TTC549 (cell line): ENCODE measurements at regions not wholly inside any gene's neighbourhood (a gene's known extent, or its start where the extent isn't known, plus 50 kb on each side); places are given as distances from the start of the nearest gene placed in this dataset.

Experiments used
- FAIRE-seq: peaks from 2 replicates; lab custom pipeline; 2012; peaks lifted over from hg19 to GRCh38; lab: Jason Lieb, UNC

DNA sequence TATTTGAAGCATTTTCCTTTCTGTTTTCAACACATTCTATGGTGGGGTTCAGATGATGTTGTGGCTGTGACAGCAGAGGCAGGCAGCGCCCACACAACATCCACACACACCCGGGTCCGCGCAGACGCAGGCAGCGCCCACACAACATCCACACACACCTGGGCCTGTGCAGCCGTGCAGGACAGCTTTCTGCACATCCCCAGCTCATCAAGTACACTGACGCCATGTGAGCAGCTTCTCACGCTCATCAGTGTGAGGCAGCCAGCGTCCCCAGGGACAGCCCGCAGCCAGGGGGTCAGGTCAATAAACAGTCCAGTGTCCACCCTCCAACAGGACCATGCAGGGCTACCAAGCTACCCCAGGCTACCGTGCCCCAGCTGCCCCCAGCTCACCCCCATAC lies 272.8 kb upstream of the TCERG1L start:
- no peak for FAIRE-seq

DNA sequence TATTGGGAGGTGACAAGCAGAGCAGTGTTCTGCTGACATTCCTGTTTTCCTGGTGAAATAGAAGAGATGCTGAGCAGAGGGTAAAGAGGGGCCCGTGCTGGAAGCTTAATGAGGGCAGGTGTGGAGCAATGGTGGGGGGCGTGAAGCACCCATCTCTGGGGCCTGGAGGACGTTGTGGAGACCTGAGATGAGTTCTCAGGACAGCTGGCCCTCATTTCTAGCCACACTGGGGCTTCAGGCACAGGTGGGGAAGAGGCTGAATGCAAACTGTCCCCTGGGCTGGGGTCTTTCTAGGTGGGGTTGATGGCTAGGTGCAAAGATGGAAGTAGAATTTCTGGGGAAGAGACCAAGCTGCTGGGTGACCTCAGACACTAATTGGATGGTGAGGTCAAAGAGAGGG lies 274.2 kb upstream of the TCERG1L start:
- no peak for FAIRE-seq

DNA sequence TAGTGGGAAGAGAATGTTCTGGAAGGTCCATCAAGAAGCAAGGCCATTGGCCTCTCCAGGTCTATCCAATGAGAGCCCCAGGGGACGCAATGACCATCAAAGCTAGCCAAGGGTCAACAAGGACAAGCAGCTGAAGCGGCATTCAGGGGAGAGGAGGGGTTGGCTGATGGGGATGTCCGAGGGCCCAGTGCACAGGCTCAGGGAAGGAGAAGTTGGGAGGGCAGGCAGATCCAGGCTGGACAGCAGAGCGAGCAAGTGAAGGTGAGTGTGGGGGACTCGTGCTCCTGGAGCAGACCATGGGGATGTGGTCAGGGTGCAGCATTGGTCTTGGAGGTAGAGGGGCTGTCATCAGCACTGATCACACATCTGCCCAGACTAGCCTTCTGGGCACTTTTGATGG lies 275.4 kb upstream of the TCERG1L start:
- no peak for FAIRE-seq

DNA sequence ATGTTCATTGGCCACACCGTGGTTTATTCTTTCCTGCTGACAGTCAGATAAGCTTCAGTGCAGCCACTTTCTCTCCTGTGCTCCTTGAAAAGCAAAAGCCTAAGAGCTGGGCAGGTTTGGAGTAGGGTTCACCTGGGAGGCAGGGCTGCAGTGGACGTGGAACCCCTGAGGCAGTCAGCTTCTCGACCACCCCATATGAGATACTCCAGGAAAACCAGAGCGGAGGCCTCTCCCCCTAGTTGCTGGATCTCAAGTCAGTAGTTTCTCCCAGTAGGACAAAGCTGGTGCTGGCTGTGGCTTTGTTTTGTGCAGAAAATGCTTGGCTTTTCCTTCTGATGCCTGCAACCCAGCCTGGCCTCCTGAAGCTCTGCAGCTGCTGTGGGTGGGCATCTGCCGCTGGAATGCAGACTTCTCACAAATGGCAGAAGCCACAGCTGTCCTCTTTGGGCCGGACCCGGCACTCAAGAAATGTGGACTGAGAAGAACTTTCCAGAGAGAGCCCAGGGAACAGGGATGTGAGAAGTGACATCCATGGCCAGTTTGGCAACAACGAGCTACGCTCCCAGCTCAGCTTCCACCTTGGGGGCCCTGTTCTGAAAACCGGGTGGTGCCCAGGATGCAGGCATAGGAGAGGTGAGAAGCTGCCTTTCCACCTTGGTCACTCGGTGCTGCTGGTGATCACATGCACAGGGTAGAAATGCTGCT lies 276.6 kb upstream of the TCERG1L start:
- no peak for FAIRE-seq

DNA sequence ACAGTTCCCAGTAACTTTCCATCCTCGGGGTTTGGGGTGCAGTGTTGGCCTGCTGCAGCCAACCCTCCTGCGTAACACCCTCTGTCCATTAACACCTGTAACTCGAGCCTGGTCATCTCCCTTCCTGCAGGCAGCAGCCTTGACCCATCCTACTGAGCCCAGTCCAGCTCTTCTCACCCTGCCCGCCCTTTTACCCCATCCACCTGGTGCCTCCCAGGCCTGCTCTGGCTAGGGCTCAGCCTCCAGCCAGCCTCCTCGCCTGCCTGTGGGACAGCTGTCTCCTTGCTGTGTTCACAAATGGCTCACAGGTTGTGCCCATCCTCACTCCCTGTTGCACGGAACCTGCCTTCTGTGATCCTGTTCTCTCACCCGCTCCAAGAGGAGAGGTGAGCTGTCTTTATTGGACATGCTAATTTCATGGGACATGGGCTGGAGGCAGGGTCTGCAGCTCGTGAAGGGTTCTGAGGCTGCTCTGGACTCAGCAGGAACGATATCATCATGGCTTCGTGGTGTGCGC lies 277.2 kb upstream of the TCERG1L start:
- no peak for FAIRE-seq

DNA sequence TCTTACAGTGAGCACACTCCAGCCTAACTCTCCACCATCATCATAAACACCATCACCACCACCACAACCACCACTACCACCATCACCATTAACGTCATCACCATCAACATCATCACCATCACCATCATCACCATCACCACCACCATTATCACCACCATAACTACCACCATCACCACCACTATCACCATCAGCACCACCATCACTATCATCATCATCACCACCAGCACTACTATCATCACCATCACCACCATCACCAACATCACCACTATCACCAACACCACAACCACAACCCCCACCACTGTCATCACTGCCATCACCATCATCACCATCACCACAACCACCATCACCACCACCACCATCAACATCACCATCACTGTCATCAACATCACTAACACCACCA lies 279.0 kb upstream of the TCERG1L start:
- FAIRE-seq, result no peak

DNA sequence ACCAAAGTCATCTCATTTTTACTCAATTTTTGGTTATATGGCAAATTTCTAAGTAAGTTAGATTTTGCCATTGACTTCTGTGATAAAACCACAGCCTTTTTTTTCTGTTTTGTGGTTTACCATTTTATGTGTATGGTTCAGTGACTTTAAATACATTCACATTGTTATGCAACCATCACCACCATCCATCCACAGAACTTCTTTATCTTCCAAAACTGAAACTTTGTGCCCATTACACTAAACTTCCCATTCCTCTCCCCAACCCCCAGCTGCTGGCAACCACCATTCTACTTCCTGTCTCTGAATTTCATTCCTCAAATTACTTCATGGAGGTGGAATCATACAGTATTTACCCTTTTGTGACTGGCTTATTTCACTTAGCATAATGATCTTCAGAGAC lies 280.4 kb upstream of the TCERG1L start:
- FAIRE-seq, result no peak

DNA sequence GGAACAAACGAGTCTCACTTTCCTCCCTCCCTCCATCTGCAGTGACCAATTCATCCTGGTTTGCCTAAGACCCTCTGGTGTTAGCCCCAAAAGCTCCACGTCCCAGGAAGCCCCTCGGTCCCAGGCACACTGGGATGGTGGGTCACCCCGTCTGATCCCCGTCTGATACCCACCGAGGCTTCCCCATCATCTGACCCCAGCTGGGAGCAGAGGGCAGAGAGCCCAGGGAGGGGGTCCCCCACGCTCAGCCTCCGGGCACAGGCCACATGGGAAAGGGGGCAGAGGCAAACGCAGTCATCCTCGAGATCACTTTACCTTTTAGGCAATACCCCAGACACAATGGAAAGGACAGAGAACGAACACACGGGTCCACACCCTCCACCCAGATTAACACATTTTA lies 291.6 kb upstream of the PPP2R2D start:
- FAIRE-seq, result no peak

DNA sequence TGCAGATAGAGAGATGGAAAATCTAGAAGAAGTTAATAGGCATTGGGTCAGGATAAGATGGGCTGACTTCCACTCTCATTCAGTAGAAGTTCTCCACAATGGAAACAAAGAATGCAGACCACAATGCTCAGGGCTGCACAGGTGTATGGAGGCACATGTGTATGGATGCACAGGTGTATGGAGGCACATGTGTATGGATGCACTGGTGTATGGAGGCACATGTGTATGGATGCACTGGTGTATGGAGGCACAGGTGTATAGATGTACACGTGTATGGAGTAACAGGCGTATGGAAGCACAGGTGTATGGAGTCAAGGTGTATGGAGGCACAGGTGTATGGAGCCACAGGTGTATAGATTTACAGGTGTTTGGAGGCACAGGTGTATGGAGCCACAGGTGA lies 285.7 kb upstream of the PPP2R2D start:
- no peak for FAIRE-seq

DNA sequence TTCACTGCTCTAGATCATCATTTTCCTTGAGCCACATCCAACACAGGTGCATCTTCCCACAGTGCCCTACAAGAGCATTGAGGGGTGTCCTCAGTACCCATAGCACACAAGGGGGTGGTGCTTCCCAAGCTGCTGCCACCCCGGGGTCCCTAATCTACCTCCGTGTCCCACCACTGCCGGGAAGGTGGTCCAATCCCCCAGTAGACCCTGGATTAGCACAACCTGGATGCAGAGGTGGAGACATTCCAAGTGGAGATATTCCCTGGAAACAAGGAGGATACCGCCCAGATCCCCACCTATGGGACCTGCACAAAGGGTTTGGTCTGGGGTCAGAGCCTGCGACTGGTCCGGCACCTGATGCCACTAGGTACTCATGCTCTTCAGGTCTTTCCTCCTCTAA lies 284.8 kb upstream of the PPP2R2D start:
- no peak for FAIRE-seq

DNA sequence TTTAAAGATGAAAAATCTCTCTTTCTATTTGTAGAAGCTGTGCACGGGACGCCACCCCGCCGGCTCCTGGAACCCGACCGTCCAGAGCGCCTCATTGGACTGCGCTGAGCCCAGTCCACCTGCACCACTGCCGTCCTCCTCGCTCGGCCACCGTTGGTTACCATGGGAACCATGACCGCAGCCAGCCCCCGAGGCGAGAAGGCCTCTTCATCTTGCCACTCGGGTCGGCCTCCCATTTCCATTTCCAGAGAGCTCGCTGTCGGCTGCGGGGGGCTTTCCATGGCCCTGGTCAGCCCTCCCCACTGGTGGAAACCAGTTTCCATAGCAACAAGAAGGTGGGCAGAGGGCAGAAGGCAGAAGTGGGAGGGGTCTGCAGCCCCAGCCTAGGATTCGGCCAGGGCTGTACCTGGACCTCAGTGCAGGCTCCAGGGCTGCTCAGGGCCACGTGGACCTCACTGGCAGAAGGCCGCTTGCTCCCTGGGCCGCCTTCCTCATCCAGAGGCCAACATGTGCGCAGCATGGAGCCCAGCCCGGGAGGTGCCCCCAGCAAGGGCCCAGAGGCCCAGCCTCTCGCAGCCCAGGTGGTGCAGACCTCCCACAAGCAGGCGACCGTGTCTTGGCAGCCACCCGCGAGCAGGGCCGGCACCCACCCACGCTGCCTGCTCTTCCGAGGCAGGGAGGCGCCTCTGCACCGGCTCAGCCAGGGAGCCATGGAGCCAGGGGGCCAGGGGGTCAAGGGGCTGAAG lies 283.5 kb upstream of the PPP2R2D start:
- no peak for FAIRE-seq

DNA sequence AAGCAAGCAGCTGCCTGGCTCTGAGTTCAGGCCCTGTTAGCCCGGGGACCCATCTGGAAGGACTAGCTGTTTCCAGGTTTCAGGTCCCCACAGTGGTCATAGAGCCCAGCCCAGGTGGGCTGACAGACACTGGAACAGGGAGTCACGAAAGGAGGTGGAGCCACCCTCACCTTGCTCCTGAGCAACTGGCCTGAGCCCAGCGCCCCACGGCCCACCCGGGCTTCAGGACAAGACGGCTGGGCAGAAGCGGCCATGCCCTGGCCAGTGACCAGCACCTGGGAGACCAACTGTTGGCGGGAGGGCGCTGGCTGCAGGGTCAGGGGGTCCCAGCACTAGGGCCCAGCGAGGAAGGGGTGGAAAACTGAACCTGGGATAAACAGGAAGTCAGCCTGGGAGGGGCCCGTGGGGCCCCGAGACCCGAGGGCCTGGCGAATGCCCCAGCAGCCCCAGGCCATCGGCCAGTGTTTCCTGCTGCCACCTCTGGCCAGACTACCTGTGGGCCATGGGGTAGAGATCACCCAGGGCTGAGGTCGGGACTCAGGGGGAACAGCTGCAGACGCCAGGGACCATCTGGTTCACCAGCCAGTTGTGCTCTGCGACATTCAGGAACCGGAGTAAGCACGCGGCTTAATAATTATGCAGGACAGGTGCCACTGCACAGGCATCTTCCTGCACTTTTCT lies 282.1 kb upstream of the PPP2R2D start:
- FAIRE-seq, result no peak

DNA sequence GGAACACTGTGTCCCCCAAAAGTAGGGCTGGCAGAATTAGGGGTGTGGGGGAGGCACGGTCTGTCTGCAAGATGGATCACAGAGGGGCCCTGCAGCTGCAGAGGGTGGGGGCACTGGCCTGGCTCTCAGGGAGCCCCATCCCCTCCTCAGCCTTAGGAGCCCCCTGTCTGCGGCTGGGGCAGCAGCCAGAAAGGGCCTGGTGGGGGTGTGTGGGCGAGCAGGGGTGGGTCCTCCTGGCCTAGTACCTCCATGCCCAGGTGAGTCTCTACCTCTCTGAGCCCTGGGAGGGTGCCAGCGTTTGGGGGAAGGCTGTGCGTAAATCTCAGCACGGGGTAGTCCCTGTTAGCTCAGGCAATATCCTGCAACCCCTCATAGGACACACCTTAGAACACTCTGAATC lies 280.5 kb upstream of the PPP2R2D start:
- no peak for FAIRE-seq

DNA sequence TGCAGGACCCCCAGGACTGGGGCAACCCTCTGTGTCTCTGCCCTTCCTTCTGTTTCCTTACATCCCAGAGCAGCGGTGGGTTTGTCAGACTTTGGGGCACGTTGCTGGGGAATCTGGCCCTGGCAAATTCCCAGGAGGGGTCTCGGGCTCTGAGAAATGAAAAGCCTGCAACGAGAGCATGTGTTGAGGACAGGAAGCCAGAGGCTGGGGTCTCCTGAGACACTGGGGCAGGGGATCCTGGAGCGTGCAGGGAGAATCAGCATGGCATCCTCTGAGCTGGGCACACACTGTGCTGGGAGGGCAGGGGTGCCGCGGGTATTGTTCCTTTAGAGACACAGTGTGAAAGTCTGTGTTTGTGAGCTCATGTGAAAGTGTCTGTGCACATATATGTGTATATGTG lies 279.9 kb upstream of the PPP2R2D start:
- FAIRE-seq, result no peak

DNA sequence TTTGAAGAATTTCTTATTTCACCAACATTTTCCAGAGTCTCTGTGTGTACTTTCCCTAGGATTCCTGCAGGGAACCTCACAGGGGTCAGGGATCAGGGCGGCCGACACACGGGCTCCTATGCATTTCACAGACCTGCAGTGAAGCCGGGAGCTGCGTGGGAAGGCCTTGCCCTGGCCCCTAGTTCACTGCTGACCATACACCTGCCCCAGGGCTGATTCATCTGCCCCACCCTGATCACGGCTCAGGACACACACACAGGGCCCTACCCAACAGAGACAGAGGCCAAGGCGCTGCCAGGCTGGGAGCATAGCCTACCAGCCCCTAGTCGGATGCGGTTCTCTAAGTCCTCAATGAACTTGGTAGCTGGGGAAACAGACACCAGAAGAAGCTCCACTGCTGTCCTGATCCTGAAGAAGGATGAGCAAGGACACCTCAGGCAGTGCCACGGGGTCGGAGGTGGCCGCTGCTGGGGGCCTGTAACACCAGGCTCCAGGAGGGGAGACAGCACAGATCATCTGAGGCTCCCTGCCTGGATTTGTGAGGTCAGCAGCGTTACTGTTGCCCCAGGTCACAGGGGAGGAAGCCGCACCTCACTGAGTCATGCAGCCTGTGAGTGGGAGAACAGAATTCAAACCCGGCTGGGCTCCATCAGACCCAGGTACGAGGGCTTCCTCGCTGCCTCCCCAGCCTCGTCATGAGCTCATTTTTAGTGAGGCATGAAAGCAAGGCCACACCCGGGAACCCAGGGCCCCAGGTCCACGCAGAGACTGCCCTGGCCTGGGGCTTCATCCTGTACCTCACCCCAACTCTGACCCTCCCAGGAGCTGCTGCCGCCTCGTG lies 278.8 kb upstream of the PPP2R2D start:
- FAIRE-seq, result no peak

DNA sequence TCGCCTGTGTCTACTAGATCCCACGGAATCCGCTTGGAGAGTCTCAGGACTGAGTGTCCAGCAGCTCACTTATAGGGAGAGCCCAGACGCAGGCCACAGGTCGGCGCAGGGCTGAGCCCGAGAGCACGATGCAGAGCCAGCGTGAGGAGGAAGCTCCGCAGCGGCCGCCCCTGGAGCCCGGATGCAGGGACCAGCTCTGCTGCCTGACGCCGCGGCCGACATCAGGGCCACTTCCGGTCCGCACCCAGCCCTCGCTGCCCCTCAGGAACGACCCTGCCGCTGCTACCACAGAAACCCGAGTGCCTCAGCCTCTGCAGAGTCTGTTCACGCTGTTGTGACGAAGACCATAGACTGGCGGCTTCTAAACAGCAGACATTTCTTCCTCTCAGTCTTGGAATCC lies 275.8 kb upstream of the PPP2R2D start:
- FAIRE-seq, result no peak

DNA sequence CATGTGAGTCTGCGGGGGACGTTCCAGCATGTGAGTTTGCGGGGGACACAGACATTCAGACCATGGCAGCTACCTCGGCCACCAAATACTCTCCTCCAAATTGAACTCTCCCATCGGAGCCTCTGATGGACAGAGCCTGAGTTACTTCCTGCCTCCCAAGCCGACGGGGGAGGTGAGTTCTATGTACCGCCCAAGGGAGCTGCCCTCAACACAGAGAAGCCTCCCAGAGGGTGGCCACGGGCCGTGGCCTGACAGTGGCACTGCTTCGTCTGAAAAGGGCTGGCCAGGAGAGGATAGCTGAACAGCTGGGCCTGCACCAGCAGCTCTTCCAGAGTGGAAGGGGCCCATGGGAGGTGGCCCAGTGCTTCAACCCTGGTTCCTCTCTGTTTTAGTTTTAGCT lies 274.5 kb upstream of the PPP2R2D start:
- FAIRE-seq, result no peak

DNA sequence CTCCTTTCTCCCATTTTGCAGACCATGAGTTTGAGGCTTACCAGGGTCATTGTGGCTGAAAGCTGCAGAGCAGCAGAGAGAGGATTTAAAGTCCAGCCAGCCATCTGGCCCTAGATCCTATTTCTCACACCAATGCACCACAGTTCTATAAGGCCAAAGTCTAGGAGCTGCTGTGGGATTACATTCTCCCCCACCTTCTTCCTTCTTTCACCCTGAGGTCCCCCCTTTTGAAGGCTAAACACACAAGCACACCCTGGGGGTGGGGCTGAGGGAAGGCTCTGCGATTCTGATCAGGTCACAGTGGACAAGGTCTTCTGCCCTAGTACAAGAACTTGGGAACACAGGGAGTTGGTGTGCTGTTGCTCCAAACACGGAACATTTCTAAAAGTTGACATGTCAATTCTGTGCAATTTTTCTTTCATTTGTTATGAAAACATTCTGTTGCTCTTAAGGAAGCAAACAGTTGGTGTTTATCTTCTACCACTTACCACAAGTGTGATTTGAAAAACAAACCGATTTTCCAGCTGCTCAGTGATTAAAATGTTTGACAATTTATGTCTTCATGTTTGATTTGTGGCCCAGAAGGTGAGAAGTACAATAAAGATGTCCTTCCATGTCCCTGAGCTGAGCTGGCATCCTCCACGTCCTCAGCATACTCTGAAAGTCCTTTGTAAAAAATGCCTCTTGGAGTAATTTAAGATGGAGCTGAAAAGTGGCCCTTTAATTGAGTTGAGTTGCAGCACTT lies 271.6 kb upstream of the PPP2R2D start:
- no peak for FAIRE-seq

DNA sequence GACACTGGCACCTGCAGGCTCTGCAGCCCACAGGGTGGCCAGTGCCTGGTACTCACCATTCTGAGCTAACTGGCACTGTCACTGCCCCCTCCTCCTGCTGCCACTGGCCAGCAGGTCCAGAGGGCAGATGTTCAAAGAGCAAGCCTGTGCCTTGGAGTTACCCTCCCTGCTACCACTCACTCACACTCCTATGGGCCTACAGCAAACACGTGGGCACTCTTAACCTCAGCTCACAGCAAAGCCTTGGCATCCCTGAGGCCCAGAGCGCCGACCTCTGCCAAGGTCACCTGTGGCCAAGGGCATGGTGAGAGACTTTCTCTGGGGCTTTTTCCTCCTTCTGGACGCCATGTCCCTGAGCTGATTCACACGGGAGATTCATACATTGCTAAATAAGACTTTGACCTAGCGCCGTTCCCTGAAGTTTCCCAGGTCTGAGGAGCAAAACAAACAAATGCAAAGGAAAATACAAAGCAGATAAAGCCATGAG lies 270.0 kb upstream of the PPP2R2D start:
- FAIRE-seq, result no peak

DNA sequence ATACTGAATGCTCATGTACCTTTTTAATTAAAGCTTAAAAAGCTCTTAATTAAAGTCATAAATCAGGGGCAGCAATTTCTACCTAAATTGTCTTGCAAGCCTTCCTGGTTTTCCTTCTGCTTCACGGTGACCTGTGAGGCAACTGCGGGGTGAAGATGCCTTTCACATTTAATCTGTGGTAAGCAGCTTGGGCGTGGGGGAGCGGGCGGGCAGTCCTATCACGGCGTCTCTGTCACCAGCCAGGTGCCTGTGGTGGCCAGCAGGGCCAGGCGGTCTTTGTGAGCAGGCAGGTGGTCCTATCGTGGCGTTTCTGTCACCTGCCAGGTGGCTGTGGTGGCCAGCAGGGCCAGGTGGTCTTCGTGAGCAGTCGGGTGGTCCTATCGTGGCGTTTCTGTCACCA lies 269.2 kb upstream of the PPP2R2D start:
- FAIRE-seq, result no peak

DNA sequence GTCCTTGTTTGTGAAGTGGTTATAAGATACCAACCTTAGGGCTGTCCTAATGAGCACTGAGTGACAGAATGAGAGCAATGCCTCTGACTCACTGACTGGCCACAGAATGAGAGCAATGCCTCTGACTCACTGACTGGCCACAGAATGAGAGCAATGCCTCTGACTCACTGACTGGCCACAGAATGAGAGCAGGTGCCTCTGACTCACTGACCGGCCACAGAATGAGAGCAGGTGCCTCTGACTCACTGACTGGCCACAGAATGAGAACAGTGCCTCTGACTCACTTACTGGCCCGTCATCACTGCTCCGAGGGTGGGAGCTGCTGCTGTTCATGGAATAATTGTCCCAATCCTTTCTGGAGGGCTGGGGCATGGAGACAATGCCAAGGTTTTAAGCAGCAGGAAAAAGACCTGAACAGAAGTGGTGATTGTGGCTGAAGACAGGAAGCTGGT lies 265.2 kb upstream of the PPP2R2D start:
- FAIRE-seq, result no peak
